Ishikawa (cell line): ENCODE measurements at regions not wholly inside any gene's neighbourhood (a gene's known extent, or its start where the extent isn't known, plus 50 kb on each side); places are given as distances from the start of the nearest gene placed in this dataset.

Source experiments
- CREB1 ChIP-seq: IDR thresholded peaks from 2 replicates; pipeline ENCODE4 v1.6.1; 2012; ENCODE audit warnings: low read depth
- EGR1 ChIP-seq: IDR thresholded peaks from 2 replicates; pipeline ENCODE4 v1.6.1; 2012
- EP300 ChIP-seq: IDR thresholded peaks from 2 replicates; pipeline ENCODE4 v1.6.1; 2012; ENCODE audit warnings: borderline replicate concordance
- MAX ChIP-seq: IDR thresholded peaks from 2 replicates; pipeline ENCODE4 v1.6.1; 2012
- RAD21 ChIP-seq: IDR thresholded peaks from 2 replicates; pipeline ENCODE4 v1.6.1; 2012; ENCODE audit warnings: low read depth
- TAF1 ChIP-seq: IDR thresholded peaks from 2 replicates; pipeline ENCODE4 v1.6.1; 2012; ENCODE audit warnings: low read depth, mild to moderate bottlenecking
- TCF12 ChIP-seq: IDR thresholded peaks from 2 replicates; pipeline ENCODE4 v1.6.1; 2012; ENCODE audit warnings: low read depth
- ZBTB7A ChIP-seq: IDR thresholded peaks from 2 replicates; pipeline ENCODE4 v1.6.1; 2012; ENCODE audit warnings: low read depth

GRCh38 chr2:114068438-114068837, 178.5 kb downstream of the ACTR3 start:
- TF ChIP-seq EP300, result no peak
- no peak for TF ChIP-seq CREB1
- TF ChIP-seq TCF12, result no peak
- no peak for TF ChIP-seq EGR1
- no peak for TF ChIP-seq MAX
- TF ChIP-seq ZBTB7A, result no peak
- TF ChIP-seq TAF1, result no peak
- TF ChIP-seq RAD21, result no peak
